T-helper 2 cell treated with Interferon-gamma antibody and Interleukin-4, amounts not matched to agents 5 μg/mL and 100 μg/mL, for 36 hours (primary cell): ENCODE measurements at regions not wholly inside any gene's neighbourhood (a gene's known extent, or its start where the extent isn't known, plus 50 kb on each side); places are given as distances from the start of the nearest gene placed in this dataset.
"Not testable (repeated sequence)": the region's sequence is repeated elsewhere in the genome, so short reads cannot be mapped to it uniquely, and the experiment has no call there.

Source experiments
- DNase-seq: peaks from one replicate; pipeline ENCODE4 v3.0.0; 2021; ENCODE audit warnings: low spot score
- H3K27ac Mint-ChIP-seq: one replicate; pipeline ENCODE4 v1.8.0; 2021; ENCODE audit warnings: mild to moderate bottlenecking, mixed read lengths
- H3K27me3 Mint-ChIP-seq: one replicate; pipeline ENCODE4 v1.8.0; 2021; ENCODE audit warnings: low read depth, mixed read lengths
- H3K36me3 Mint-ChIP-seq: one replicate; pipeline ENCODE4 v1.8.0; 2021; ENCODE audit warnings: low read depth, mixed read lengths
- H3K4me1 Mint-ChIP-seq: one replicate; pipeline ENCODE4 v1.8.0; 2021; ENCODE audit warnings: low read depth, mixed read lengths
- H3K4me3 Mint-ChIP-seq: one replicate; pipeline ENCODE4 v1.8.0; 2022; ENCODE audit warnings: mild to moderate bottlenecking, moderate library complexity, mixed read lengths
- H3K9me3 Mint-ChIP-seq: one replicate; pipeline ENCODE4 v1.8.0; 2021; ENCODE audit warnings: mixed read lengths

GRCh38 chr12:25690996-25691864 is 138.1 kb upstream of the LMNTD1 start:
- Mint-ChIP-seq H3K9me3 (peaks cover 3% of the 10 kb centered on the region), H3K4me3 (no peak overlapping the region), H3K27me3 (no peaks in the 10 kb centered on the region), H3K27ac (no peak overlapping the region), H3K36me3 (no peaks in the 10 kb centered on the region), H3K4me1 (no peaks in the 10 kb centered on the region)
- no peak for DNase-seq

GRCh38 chr12:25691865-25692114 is 138.7 kb upstream of the LMNTD1 start:
- Mint-ChIP-seq H3K9me3 (peaks cover 3% of the 10 kb centered on the region), H3K36me3 (no peaks in the 10 kb centered on the region), H3K4me1 (no peaks in the 10 kb centered on the region), H3K27ac (no peak overlapping the region), H3K27me3 (no peaks in the 10 kb centered on the region), H3K4me3 (no peak overlapping the region)
- no peak for DNase-seq

- Mint-ChIP-seq H3K27me3 (no peaks in the 10 kb centered on the region), H3K4me1 (no peaks in the 10 kb centered on the region), H3K36me3 (no peaks in the 10 kb centered on the region), H3K4me3 (no peak overlapping the region), H3K9me3 (peaks cover 3% of the 10 kb centered on the region), H3K27ac (no peak overlapping the region)
- DNase-seq: no peak
Observed at GRCh38 chr12:25692115-25693035, 139.3 kb upstream of the LMNTD1 start.

- H3K27me3 Mint-ChIP-seq: no peaks in the 10 kb centered on the region
Observed at GRCh38 chr12:25694072-25694471, 141.0 kb upstream of the LMNTD1 start.

GRCh38 chr12:25695574-25695973 is 142.5 kb upstream of the LMNTD1 start:
- Mint-ChIP-seq H3K27me3 (no peaks in the 10 kb centered on the region), H3K36me3 (no peaks in the 10 kb centered on the region), H3K9me3 (no peaks in the 10 kb centered on the region), H3K4me3 (no peak overlapping the region), H3K4me1 (no peaks in the 10 kb centered on the region), H3K27ac (no peak overlapping the region)
- no peak for DNase-seq

More at GRCh38 chr12:25694072-25694471, 141.0 kb upstream of the LMNTD1 start:
- DNase-seq: no peak
- Mint-ChIP-seq H3K4me1 (no peaks in the 10 kb centered on the region), H3K9me3 (no peaks in the 10 kb centered on the region), H3K4me3 (no peak overlapping the region), H3K36me3 (no peaks in the 10 kb centered on the region), H3K27ac (no peak overlapping the region)

- H3K36me3 Mint-ChIP-seq: no peaks in the 10 kb centered on the region
- H3K9me3 Mint-ChIP-seq: peaks cover 3% of the 10 kb centered on the region
- DNase-seq: no peak
- no peak overlapping the region for H3K27ac Mint-ChIP-seq
- H3K4me1 Mint-ChIP-seq: no peaks in the 10 kb centered on the region
- H3K27me3 Mint-ChIP-seq: peaks cover 2% of the 10 kb centered on the region
- no peak overlapping the region for H3K4me3 Mint-ChIP-seq
Observed at GRCh38 chr12:25698772-25699171, 145.7 kb upstream of the LMNTD1 start.

- Mint-ChIP-seq H3K9me3 (peaks cover 3% of the 10 kb centered on the region), H3K27ac (no peak overlapping the region), H3K36me3 (no peaks in the 10 kb centered on the region), H3K4me1 (no peaks in the 10 kb centered on the region), H3K4me3 (no peak overlapping the region), H3K27me3 (peaks cover 2% of the 10 kb centered on the region)
- no peak for DNase-seq
Observed at GRCh38 chr12:25699454-25699853, 146.4 kb upstream of the LMNTD1 start.

GRCh38 chr12:25701290-25701689 is 148.2 kb upstream of the LMNTD1 start:
- H3K4me3 Mint-ChIP-seq: no peak overlapping the region
- no peak overlapping the region for H3K27ac Mint-ChIP-seq
- H3K27me3 Mint-ChIP-seq: peaks cover 2% of the 10 kb centered on the region
- H3K4me1 Mint-ChIP-seq: peaks cover 3% of the 10 kb centered on the region
- H3K36me3 Mint-ChIP-seq: no peaks in the 10 kb centered on the region
- no peak for DNase-seq
- peaks cover 3% of the 10 kb centered on the region for H3K9me3 Mint-ChIP-seq

GRCh38 chr12:25702553-25702952 is 149.5 kb upstream of the LMNTD1 start:
- peaks cover 3% of the 10 kb centered on the region for H3K4me1 Mint-ChIP-seq
- no peaks in the 10 kb centered on the region for H3K36me3 Mint-ChIP-seq
- H3K4me3 Mint-ChIP-seq: no peak overlapping the region
- peaks cover 3% of the 10 kb centered on the region for H3K9me3 Mint-ChIP-seq
- DNase-seq: no peak
- no peak overlapping the region for H3K27ac Mint-ChIP-seq
- H3K27me3 Mint-ChIP-seq: peaks cover 2% of the 10 kb centered on the region

- Mint-ChIP-seq H3K27me3 (peaks cover 2% of the 10 kb centered on the region), H3K9me3 (peaks cover 8% of the 10 kb centered on the region), H3K36me3 (no peaks in the 10 kb centered on the region), H3K4me1 (peaks cover 3% of the 10 kb centered on the region), H3K4me3 (no peak overlapping the region), H3K27ac (no peak overlapping the region)
- DNase-seq: no peak
Observed at GRCh38 chr12:25705261-25705660, 152.2 kb upstream of the LMNTD1 start.

GRCh38 chr12:25706646-25707045 is 153.6 kb upstream of the LMNTD1 start:
- H3K4me1 Mint-ChIP-seq, H3K4me3 Mint-ChIP-seq, DNase-seq, H3K9me3 Mint-ChIP-seq, H3K27me3 Mint-ChIP-seq, H3K27ac Mint-ChIP-seq, H3K36me3 Mint-ChIP-seq: not testable (repeated sequence)

GRCh38 chr12:25707056-25707455 is 154.0 kb upstream of the LMNTD1 start:
- H3K9me3 Mint-ChIP-seq: peaks cover 5% of the 10 kb centered on the region
- DNase-seq: no peak
- H3K27ac Mint-ChIP-seq: no peak overlapping the region
- H3K36me3 Mint-ChIP-seq: no peaks in the 10 kb centered on the region
- H3K27me3 Mint-ChIP-seq: peaks cover 2% of the 10 kb centered on the region
- no peak overlapping the region for H3K4me3 Mint-ChIP-seq
- H3K4me1 Mint-ChIP-seq: peaks cover 4% of the 10 kb centered on the region

GRCh38 chr12:25708661-25709060 is 155.6 kb upstream of the LMNTD1 start:
- no peak overlapping the region for H3K27ac Mint-ChIP-seq

GRCh38 chr12:25710128-25710527 is 157.0 kb upstream of the LMNTD1 start:
- H3K4me1 Mint-ChIP-seq: peaks cover 6% of the 10 kb centered on the region
- no peak overlapping the region for H3K27ac Mint-ChIP-seq
- H3K4me3 Mint-ChIP-seq: no peak overlapping the region
- no peak for DNase-seq
- H3K9me3 Mint-ChIP-seq: peaks cover 5% of the 10 kb centered on the region
- no peaks in the 10 kb centered on the region for H3K36me3 Mint-ChIP-seq
- no peaks in the 10 kb centered on the region for H3K27me3 Mint-ChIP-seq

More at GRCh38 chr12:25708661-25709060, 155.6 kb upstream of the LMNTD1 start:
- Mint-ChIP-seq H3K4me1 (peaks cover 6% of the 10 kb centered on the region), H3K27me3 (no peaks in the 10 kb centered on the region), H3K9me3 (peaks cover 5% of the 10 kb centered on the region), H3K4me3 (no peak overlapping the region), H3K36me3 (no peaks in the 10 kb centered on the region)
- no peak for DNase-seq
